ENCODE measurements at regions not wholly inside any gene's neighbourhood (a gene's known extent, or its start where the extent isn't known, plus 50 kb on each side); places are given as distances from the start of the nearest gene placed in this dataset.

DNA sequence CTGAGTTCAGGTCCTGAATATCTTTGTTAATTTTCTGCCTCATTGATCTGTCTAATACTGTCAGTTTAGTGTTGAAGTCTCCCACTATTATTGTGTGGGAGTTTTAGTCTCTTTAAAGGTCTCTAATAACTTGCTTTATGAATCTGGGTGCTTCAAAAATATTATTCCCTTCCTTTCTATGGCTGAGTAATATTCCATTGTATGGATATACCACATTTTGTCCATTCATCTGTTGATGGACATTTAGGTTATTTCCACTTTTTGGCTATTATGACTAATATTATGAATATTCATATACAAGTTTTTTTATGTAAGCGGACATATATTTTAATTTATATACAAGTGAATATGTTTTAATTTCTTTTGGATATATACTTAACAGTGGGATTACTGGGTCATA, 82.7 kb downstream of the SDR9C7 start:
- no peak overlapping the region for H3K27ac Mint-ChIP-seq
- H3K27me3 Mint-ChIP-seq (ENCODE audit: low read depth, poor library complexity) = peaks cover 20% of the 10 kb centered on the region
- no peaks in the 10 kb centered on the region for H3K36me3 Mint-ChIP-seq (ENCODE audit: low read depth)
- H3K4me3 Mint-ChIP-seq = no peak overlapping the region
- no peak for DNase-seq
- TF ChIP-seq, protein P1, sequence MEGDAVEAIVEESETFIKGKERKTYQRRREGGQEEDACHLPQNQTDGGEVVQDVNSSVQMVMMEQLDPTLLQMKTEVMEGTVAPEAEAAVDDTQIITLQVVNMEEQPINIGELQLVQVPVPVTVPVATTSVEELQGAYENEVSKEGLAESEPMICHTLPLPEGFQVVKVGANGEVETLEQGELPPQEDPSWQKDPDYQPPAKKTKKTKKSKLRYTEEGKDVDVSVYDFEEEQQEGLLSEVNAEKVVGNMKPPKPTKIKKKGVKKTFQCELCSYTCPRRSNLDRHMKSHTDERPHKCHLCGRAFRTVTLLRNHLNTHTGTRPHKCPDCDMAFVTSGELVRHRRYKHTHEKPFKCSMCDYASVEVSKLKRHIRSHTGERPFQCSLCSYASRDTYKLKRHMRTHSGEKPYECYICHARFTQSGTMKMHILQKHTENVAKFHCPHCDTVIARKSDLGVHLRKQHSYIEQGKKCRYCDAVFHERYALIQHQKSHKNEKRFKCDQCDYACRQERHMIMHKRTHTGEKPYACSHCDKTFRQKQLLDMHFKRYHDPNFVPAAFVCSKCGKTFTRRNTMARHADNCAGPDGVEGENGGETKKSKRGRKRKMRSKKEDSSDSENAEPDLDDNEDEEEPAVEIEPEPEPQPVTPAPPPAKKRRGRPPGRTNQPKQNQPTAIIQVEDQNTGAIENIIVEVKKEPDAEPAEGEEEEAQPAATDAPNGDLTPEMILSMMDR (IDR thresholded peaks at IDR 0.05) = no peak
- peaks cover 38% of the 10 kb centered on the region for H3K9me3 Mint-ChIP-seq
- H3K4me1 Mint-ChIP-seq = no peaks in the 10 kb centered on the region

DNA sequence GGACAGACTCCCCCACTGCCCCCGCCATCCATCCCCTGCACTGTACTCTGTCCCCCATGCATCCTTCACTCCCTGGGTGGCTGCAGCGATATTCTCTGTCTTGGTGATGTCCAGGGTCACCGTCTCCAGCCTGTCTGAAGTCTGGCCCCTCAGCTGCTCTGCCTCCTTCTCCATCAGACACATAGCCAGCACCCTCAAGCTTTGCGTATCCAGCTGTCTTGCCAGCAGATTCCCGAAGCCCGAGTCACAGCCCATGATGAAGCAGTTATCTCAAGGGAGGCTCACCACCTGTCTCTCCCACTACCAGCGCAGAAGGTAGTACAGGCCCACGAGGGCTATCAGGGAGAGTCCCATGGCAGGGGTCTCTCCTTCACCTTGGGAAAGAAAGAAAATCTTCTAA, 77.8 kb downstream of the HSD17B6 start:
- peaks cover 20% of the 10 kb centered on the region for H3K4me1 Mint-ChIP-seq
- H3K36me3 Mint-ChIP-seq (ENCODE audit: low read depth) = no peaks in the 10 kb centered on the region
- no peak for DNase-seq
- H3K4me3 Mint-ChIP-seq = no peak overlapping the region
- peaks cover 32% of the 10 kb centered on the region for H3K27me3 Mint-ChIP-seq (ENCODE audit: low read depth, poor library complexity)
- TF ChIP-seq, protein P1 (IDR thresholded peaks at IDR 0.05) = no peak
- no peak overlapping the region for H3K27ac Mint-ChIP-seq
- peaks cover 9% of the 10 kb centered on the region for H3K9me3 Mint-ChIP-seq

DNA sequence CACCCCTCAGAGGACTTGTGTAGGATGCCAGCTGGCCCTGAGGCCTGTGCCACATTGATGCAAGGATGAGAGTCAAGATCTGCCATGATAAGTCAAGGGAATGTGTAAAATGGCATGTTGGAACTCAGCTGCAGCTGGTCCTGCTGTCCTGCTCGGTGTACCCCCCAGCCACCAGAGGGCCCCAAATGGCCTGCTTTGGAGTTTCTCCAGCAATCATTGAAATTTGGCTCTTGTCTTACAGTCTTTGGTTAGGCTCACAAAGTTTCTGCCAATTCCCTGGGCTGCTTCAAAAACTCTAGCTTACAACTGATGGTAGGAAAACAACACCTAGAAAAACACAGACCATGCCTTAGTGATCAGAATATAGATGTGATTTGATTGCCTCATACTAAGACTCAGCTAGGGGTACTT, 76.8 kb downstream of the HSD17B6 start:
- peaks cover 22% of the 10 kb centered on the region for H3K4me1 Mint-ChIP-seq
- TF ChIP-seq, protein P1 (IDR thresholded peaks at IDR 0.05) = peak; percentile 46
- H3K9me3 Mint-ChIP-seq = peaks cover 3% of the 10 kb centered on the region
- peak; percentile 40 for DNase-seq
- no peak overlapping the region for H3K27ac Mint-ChIP-seq
- H3K27me3 Mint-ChIP-seq (ENCODE audit: low read depth, poor library complexity) = peaks cover 31% of the 10 kb centered on the region
- no peak overlapping the region for H3K4me3 Mint-ChIP-seq
- no peaks in the 10 kb centered on the region for H3K36me3 Mint-ChIP-seq (ENCODE audit: low read depth)

DNA sequence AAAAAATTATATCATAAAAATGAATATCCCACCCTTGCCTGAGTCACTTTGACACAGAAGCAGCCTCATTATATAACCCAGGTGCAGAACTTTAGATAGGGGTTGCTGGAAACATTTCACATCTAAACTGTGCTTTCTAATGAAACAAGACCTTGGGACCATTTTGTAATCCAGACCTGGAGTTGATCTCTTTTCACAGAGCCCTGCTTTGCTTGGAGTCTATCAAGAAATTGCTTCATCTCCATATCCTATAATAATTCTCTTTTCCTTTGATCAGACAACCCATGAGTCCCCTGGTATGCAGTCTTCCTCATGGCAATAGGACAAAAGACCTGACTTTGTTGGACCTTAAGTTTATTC, 76.3 kb downstream of the HSD17B6 start:
- Mint-ChIP-seq H3K4me1 (peaks cover 27% of the 10 kb centered on the region), H3K36me3 (ENCODE audit: low read depth) (no peaks in the 10 kb centered on the region), H3K27me3 (ENCODE audit: low read depth, poor library complexity) (peaks cover 31% of the 10 kb centered on the region), H3K27ac (no peak overlapping the region), H3K9me3 (no peaks in the 10 kb centered on the region), H3K4me3 (no peak overlapping the region)
- DNase-seq = no peak
- TF ChIP-seq, protein P1 (IDR thresholded peaks at IDR 0.05) = no peak

DNA sequence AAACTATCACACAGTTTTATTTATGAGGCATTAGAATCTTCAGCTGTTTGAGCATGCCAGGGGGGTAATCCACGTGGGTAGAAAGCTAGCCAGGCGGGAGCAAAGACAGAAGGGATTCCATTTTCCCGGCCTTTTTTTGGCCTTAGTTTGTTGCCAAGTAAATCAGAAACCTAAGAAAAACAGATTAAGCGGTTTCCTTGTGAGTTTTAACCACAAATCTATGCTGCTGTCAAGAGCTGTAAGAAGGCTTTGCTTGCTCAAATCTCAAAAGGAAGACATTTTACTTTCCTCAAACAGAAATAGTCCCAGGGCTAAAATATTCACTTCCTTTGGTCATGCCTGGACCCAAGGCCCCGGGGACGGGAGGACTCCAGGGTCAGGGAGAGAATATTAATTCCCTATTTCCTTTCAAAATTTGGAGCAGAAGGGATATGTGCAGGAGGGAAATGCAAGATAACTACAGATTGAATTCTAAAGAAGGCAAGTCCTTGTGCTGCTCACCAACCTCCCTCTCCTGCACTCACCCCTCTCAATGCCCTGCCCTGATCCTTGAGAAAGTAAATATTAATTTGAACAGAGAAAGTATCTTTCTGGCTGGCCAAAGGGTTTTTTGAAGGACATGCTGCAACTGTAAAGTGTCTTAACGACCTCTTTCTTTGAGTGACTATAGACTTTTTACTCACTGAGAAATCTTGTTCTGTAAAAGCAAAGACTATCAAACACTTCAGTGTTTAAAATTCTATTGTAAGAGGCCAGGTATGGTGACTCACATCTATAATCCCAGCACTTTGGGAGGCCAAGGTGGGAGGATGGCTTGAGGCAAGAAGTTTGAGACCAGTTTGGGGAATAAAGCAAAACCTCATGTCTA, 75.7 kb downstream of the HSD17B6 start:
- TF ChIP-seq, protein P1 (IDR thresholded peaks at IDR 0.05) = no peak
- Mint-ChIP-seq H3K4me3 (no peak overlapping the region), H3K4me1 (peaks cover 27% of the 10 kb centered on the region), H3K9me3 (no peaks in the 10 kb centered on the region), H3K27ac (peak overlapping the region; percentile 16), H3K36me3 (ENCODE audit: low read depth) (no peaks in the 10 kb centered on the region), H3K27me3 (ENCODE audit: low read depth, poor library complexity) (peaks cover 31% of the 10 kb centered on the region)
- no peak for DNase-seq

All from nephron progenitor cell (in vitro differentiated cells).